ENCODE measurements at regions not wholly inside any gene's neighbourhood (a gene's known extent, or its start where the extent isn't known, plus 50 kb on each side); places are given as distances from the start of the nearest gene placed in this dataset.

DNA sequence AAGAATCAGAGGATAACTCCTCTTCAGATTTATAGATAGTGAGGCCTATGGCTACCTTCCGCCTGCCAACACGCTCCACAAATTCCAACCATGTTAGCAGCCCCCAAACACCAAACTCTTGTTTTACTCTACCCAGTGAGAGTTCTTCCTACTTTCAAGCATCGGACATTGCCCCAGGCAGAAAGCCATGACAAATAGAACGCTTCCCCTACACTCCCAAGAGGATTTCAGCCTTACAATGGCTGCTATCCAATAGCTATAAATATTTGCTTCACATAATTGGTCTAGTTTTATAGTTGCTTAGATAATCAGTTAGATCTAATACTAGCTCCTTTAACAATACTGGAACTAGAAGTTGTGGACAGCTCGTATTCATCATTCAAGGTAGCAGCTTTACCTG is 503.4 kb upstream of the VRK2 start:
- no peak for TF ChIP-seq EZH2phosphoT487 (IDR thresholded peaks at IDR 0.05; ENCODE audit: borderline replicate concordance, low read length)
- TF ChIP-seq, protein P1, sequence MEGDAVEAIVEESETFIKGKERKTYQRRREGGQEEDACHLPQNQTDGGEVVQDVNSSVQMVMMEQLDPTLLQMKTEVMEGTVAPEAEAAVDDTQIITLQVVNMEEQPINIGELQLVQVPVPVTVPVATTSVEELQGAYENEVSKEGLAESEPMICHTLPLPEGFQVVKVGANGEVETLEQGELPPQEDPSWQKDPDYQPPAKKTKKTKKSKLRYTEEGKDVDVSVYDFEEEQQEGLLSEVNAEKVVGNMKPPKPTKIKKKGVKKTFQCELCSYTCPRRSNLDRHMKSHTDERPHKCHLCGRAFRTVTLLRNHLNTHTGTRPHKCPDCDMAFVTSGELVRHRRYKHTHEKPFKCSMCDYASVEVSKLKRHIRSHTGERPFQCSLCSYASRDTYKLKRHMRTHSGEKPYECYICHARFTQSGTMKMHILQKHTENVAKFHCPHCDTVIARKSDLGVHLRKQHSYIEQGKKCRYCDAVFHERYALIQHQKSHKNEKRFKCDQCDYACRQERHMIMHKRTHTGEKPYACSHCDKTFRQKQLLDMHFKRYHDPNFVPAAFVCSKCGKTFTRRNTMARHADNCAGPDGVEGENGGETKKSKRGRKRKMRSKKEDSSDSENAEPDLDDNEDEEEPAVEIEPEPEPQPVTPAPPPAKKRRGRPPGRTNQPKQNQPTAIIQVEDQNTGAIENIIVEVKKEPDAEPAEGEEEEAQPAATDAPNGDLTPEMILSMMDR (conservative IDR thresholded peaks at IDR 0.05; ENCODE audit: low read depth, low read length) = no peak
